HG02840 (cell line): ENCODE measurements at regions not wholly inside any gene's neighbourhood (a gene's known extent, or its start where the extent isn't known, plus 50 kb on each side); places are given as distances from the start of the nearest gene placed in this dataset.

Source experiments
- ATAC-seq: cut with Tn5 transposase; IDR thresholded peaks from one replicate; pipeline ENCODE4 v1.9.1; 2021; ENCODE audit warnings: mild to moderate bottlenecking, moderate library complexity, moderate number of reproducible peaks; ENCODE audit not compliant: unreplicated experiment, low FRiP score

DNA sequence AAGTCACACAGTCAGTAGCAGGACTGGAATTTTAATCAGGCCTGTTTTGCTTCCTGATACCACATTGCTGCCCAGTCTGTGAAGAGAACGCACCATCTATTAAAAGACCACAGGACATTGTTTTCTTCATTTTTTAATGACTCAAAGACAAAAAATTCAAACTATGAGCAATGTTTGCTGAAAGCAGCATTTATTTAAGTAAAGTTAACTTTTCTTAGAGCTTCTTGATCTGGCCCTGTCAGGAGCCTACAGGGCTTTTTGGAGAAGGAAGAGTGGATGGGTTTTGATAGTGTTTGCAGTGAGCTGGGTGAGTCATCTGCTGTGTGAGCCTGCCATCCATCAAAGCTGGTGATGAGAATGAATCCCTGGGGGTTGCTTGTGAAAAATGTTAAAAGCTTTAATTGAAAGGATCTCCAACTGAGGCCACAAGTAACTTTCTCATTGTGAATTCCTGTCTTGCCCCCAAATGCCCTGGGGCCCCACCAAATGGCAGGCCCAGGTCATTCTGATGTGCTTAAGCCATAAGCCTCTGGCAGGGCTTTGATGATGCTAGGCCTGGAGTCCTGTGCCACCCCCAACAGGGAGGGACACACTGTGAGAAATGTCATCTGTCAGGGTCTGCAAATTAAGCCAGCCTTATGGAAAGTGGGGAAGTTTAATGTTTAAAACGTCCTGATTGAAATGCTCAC, 136.2 kb upstream of the PFN2 start:
- no peak for ATAC-seq

DNA sequence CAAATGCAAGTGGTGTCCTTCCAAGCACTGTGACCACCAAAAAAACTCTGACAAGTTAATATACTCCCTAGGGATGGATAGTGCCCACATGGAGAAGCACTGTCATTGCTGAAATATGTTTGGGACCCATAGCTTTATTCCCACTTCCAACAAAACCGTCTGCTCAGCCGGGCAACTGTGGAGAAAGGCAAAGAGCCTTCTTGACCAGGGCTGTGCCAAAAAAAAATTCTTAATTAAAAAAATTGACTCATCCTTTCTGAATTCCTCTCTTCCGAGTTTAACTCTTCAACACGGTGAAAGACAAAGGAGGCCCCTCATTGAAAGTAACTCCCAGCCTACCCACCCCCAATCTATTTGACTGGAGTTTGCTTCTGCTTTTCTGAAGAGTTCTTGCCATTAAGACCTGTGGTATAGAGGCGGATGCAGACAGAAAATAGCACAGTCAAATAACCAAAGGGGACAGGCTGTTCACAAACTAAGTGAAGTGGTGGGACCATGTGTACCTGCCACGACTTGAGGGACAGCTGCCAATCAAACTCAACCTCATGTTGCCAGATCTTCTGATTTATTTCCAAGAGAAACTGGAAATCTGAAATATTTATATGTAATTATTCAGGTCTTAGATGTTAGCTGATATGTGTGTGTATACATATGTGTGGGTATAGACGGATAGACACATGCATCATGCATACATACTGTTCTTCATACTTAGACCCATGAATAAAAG, 135.4 kb upstream of the PFN2 start:
- ATAC-seq = no peak

DNA sequence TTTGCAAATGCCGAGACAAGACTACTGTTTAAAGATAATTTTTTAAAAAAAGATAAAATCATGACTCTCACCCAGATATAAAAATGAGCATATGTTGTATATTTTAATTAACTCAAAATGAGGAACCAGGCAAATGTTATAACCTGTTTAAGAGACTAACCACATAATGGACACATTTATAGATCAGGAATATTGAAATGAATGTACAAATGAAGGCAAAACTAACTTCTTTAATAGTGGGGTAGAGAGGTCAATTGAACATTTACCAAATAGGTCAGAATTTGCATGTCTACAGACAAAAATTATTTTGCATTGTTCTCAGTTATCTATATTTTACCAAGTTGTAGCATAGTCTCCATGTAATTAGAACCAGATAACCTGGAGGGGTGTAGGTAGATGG, 134.3 kb upstream of the PFN2 start:
- ATAC-seq = no peak

DNA sequence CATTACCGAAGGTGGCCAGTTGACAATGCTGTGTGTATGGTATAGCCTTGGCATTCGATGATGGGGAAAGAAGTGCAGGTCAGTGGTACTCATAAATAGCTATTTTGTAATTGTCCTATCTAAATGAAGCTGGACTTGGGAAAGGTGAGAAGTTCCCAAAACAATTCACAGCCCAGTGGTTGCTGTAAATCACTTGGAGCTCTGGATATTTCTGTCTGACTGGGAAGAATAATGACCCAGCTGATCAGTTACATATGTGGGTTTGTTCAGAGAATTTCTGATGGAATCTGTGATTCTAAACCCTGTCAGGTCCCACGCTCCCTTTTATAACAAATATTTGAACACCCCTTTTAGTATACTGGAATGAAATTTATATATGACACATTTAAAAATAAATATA, 133.9 kb upstream of the PFN2 start:
- no peak for ATAC-seq

DNA sequence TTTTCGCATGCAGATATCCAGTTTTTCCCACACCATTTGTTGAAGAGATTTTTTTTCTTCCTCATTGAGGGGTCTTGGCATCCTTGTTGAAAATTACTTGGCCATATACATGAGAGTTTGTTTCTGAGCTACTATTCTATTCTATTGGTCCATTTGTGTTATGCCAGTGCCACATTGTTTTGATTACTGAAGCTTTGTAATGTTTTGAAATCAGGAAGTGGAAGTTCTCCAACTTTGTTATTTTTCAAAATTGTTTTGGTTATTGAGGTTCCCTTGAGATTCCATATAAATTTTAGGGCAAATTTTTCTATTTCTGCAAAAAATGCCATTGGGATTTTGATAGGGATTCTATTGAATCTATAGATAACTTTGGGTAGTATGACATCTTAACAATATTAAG, 130.3 kb upstream of the PFN2 start:
- ATAC-seq = no peak

DNA sequence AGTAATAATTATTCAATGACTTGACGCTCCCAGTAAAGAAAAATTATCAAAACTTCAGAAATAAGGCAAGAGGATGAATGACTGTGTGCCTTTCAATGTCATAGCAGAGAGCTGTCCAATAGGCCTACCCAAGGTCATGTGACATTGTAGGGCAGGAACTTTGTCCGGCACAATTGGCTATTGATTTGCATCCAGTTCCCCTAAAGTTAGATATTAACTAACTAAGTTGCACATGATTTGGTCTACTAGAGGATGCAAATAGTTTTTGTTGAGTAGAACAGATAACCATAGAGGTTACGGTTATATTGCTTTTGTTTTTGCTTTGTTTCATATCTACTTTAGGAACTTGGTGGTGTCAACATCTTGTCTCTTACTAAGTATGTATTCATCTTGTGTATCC, 127.9 kb upstream of the PFN2 start:
- ATAC-seq = no peak

DNA sequence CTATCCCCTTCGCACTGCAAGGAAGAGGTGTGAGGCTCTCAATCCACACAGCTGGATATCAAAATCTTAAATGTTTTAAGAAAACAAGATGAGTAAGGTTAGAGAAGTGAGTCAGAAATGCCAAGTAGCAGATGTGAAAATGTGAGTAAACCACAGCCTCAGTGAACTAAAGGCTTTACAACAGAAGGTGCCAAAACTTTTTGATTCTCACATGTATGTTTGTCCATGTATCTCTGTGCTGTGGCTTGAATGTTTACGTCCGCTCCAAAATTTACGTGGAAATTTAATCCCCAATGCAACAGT, 126.8 kb upstream of the PFN2 start:
- no peak for ATAC-seq

DNA sequence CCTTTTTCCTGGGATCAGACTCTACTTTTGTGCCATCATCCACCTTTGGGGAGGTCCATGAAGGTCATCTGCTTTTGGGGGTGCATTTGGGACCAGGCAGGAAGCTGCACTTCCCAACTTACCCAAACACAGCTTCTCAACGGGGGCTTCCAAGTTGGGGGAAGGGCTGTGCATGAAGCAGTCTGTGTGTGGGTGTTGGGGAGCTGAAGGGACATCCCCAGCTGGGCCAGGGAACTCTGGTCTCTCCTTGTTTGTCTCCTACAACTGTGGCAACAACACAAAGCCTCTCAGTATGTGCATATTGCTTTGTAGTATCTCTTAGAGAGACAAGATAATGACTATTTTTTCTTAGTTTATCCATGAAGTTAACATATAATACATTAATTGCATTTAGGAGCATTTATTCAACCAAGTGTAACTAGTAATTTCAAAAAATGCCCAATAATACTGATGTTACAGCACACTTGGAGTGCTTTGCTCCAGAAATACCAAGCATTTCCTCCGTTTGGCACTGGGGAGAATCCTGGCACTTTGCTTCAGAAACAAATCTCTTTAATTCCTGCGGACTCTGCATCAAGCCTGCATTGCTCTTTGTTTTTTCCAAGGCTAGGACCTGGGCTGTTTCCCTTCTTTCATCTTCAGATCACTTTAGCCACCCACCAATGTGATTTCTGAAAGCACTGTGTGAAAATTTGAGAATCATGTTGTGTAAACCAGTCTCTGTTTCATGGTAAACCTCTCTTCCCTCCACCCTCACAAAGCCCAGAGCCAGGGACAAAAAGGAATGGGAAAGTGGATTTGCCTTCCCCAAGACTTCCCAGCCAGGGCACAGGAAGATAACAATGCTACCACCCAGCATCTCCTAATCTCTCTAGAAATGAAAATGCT, 126.2 kb upstream of the PFN2 start:
- no peak for ATAC-seq

DNA sequence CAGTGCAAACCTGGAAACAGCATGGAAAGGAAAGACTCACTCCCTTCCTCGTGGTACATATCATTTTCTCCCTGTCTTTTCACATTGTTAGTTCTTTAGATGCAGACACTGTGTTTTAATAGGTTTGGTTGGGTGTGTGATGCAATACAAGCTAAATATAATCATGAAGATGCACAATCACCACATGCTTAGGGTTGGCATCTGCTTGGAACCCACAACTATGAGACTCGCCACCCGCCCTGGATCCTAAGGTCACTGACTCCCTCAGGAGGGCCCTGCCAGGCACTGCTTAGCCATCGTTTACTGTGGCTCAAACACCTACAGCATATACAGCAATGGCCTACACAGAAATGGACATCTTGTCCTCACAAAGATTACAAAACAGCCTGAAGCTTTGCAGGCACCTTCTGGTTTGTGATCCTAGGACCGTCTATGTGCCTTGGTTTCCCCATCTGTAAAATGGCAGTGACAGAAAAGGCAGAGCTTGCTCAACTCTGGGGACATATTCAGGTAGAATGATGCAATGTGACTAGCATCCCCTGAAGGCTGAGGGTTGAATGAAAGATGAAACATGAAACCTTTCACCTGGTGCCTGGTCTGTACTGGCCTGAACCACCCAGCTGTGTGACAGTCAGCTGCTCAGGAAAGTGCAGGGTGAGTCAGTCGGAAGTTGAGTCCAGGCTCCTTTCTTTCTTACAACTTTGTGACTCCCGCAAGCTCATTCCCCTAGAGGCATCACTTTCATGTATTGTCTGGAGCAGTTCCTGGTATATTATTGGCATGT, 123.6 kb upstream of the PFN2 start:
- no peak for ATAC-seq

DNA sequence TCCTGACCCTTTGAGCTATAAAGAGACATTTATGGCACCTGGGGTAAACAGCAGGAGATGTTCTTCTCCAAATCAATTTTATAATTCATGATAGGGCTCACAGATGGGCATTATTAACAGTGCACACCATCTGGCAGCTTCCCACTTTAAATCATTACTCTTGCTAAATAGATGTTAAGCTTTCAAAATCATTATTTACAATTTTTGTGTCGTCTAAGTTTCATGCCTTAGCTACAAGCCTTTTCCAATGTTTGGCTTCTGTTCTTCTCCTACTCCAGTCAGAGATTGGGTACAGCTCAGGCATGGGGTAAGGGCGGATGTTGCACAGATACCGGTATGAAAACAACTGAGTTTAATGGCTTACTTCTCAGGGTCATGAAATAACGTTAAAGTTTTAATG, 120.9 kb upstream of the PFN2 start:
- no peak for ATAC-seq

DNA sequence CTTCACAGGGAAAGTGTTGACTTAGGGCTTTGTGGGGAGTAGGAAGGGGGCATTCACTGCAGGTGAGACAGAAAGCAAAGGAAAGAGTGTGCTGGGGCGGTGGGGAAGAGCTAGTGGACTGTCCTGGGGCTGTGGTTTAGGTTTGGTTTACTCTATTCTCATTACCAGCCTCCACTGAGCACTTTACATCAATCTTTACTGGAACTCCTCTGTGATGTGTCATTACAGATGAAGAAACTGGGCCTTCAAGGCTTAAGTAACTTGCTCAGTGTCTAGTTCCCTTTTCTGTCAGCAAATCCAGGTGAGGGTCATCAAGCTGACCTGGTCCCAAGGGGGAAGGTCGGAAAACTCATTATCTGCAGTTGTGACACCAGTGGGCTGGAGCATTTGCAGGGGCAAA, 120.2 kb upstream of the PFN2 start:
- no peak for ATAC-seq

DNA sequence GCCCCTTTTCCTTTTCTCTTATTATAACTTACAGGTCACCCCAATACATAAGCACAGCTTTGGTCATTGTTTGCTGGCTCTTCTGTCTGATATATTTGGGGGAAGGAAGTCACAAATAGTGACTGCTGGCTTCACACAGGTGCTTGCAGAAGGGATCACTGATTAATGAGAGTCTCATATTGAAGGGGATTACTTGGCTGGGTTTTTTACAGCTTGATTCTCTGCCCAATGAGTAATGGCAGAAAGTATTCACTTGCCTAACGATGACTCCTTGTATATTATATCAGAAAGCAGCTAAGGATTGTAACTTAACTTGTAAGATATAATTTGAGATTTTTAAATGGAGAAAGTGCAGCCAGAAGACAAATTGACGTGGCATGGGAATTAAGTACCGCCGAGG, 119.3 kb upstream of the PFN2 start:
- ATAC-seq = no peak

DNA sequence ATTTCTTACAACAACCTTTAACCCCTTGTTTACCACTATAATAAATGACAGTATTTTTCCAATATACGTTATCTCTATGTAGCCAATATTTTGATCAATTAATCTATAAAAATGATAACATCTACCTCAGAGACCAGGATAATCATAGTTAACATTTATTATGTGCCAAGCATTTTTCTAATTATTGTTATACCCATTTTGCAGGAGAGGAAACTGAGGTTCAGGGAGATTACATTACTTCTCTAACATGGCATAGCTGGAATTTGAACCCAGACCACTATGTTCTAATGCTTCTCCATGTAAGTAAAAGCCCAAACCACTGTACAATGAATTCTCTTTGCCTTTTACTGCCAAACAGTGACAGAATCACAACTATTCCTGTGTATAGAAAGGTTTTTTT, 113.4 kb upstream of the PFN2 start:
- no peak for ATAC-seq

DNA sequence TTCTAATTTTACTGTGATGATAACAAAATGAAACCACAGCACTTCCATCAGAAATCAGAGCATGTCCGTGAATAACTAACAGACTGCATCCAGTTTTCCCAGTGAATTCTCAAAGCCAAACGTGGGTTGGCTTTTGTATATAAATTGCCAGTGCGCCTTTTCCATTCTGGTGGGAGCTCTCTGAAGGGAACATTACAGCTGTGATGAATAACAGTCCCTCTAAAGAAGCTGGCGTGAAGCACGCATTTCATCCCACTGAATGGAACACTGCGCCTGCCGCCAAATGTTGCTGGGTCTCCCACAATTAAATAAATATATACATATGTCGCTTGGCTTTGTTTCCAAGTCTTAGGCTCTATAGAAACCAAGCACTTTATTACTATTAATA, 113.0 kb upstream of the PFN2 start:
- no peak for ATAC-seq

DNA sequence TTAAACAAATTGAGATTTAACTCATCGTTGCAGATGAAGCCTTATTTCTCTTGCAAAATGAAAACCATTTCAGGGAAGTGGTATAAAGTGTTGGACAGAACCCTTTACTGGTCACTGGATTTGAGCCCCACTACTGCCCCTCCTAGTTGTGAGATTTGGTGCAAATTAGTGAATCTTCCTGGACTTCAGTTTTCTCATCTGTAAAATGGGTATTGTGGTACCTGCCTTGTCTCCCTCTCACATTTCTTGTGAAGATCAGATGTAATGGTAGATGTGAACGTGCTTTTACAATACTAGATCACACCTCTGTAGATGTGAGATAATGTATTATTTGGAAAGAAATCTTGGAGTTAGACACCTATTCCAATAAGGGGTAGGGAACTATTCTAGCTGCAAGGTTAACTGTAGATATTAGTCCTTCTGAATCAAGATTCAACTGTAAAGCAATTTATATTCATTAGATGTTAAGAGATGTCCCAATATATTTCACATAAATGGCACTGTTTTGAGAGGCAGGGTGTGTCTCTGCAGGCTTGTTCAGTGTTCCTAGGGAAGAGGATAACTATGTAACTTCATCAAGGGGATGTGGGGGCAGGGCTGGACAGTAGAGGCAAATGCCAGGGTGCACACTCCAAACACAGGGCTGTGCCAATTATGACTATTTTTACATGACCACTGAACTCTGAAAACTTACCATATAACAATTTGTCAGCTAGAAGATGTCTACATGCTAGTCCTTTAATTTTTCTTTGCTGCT, 112.4 kb upstream of the PFN2 start:
- ATAC-seq = no peak

DNA sequence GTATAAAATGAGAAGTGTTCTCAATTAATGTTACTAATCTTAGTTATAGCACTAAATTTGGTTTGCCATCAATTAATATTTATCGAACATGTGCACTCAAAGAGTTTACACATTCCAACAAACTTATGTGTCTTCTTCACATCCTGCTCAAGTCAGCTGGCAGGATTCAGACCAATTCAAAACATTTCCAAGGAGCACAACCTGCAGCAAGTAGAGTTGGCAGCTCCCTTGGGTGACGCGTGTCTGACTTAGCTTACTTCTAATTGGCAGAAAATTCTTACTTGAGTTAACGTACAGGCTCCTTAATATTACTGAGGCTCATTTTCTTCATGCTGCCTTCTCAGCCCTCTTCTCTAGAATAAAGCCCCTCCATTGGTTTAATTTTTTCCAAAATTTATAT, 110.4 kb upstream of the PFN2 start:
- no peak for ATAC-seq

DNA sequence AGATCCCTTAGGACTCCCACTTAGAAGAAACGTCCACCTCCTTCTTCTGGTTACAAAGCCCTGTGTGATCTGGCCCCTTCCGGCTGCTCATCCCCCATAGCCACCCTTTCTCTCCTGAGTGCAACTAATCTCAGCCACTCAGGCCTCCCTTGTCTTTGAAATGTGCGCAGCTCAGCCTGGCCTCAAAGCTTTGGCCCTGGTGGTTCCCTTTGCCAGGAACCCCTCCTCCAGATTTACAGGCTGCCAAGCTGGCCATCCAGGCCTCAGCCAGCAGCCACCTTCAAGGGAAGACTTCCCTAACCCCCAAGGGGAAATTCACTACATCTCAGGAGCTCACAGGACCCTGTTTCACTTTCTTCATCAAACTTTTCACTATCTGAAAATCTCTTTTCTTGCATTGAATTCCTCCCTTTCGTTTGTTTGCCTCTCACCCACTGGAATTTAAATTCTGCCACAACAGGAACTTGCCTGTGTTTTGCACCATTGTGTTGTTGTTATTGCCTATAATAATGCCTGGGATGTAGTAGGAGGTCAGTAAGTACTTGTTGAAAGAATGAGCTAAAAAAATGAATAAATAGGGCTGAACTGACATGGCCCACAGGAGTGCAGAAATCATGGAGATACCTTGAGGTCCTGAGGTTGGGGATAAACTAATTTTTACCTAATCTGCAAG, 109.5 kb upstream of the PFN2 start:
- no peak for ATAC-seq

DNA sequence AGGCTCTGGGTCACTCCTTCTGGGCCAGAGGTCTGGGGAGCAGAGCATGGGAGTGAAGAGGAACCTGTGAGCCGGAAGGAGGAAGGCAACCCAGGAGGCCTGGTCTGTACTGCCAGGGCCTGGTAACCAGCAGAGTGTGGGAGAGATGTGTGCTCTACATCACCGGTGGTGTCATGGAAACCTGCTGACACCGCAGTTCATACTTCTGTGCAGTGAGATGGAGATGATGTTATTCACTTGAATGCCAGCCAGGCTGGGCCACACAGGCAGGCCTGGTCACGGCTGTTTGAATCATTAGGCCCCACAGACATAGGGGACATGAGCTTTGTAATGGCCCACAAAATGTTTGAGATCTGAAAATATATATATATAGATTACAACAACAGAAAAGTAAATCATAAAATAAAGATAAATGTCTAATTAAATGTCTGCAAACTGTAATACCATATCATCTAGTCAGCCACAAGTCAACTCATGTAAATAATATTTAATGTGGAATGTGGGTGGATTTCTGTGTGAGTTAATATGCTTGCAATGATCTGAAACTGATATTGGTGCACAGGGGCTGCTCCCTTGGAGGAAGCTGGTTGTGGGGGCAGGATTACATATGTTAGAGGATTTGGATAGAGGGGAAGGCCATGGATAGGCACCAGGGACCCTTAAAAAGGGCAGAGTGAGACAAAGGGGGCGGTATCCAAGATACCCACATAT, 108.5 kb upstream of the PFN2 start:
- ATAC-seq = no peak
